22Rv1 (cell line): ENCODE measurements at regions not wholly inside any gene's neighbourhood (a gene's known extent, or its start where the extent isn't known, plus 50 kb on each side); places are given as distances from the start of the nearest gene placed in this dataset.

ENCODE experiments used
- CTCF ChIP-seq: fragments of 450-650 bp; IDR thresholded peaks from 2 replicates; pipeline ENCODE4 v1.5.1; 2017; ENCODE audit warnings: mild to moderate bottlenecking
- ZFX ChIP-seq: fragments of 450-650 bp; IDR thresholded peaks from 2 replicates; pipeline ENCODE4 v1.6.1; 2017; ENCODE audit warnings: antibody characterized with exemption, borderline replicate concordance

GRCh38 chr14:100424504-100425428 is 101.6 kb downstream of the SLC25A47 start:
- no peak for TF ChIP-seq ZFX
- TF ChIP-seq CTCF, result no peak
